ENCODE measurements at regions not wholly inside any gene's neighbourhood (a gene's known extent, or its start where the extent isn't known, plus 50 kb on each side); places are given as distances from the start of the nearest gene placed in this dataset.

GRCh38 chr5:111934511-111934910 lies 177.5 kb upstream of the NREP start:
- H3K36me3 ChIP-seq = no peaks in the 10 kb centered on the region
- peak in 1 of 11 experiments; percentile 19; a peak in 1 of 22 replicates for TF ChIP-seq Cebpa-rat (IDR thresholded peaks at IDR 0.05)
- peaks cover 2 to 22% (median 15%) of the 10 kb centered on the region in 10 experiments; a peak in 17 of 20 replicates for H3K4me1 ChIP-seq
- no peak overlapping the region for H3K27ac ChIP-seq
- H3K27me3 ChIP-seq = no peaks in the 10 kb centered on the region
- no peaks in the 10 kb centered on the region for H4K20me1 ChIP-seq
- H3K9me3 ChIP-seq (replicated peaks in 1 of 11) = peaks cover 0 to 8% (median 0%) of the 10 kb centered on the region in 11 experiments; a peak in 3 of 22 replicates
- H3K9ac ChIP-seq = no peak overlapping the region
- no peak overlapping the region for H3K4me2 ChIP-seq
- H3K4me3 ChIP-seq = no peak overlapping the region

GRCh38 chr5:111933086-111933485 lies 176.1 kb upstream of the NREP start:
- Histone ChIP-seq H3K4me3 (no peak overlapping the region), H3K9ac (no peak overlapping the region), H3K27ac (no peak overlapping the region), H4K20me1 (no peaks in the 10 kb centered on the region), H3K9me3 (replicated peaks in 1 of 11) (peaks cover 0 to 8% (median 0%) of the 10 kb centered on the region in 11 experiments; a peak in 3 of 22 replicates), H3K36me3 (no peaks in the 10 kb centered on the region), H3K27me3 (no peaks in the 10 kb centered on the region), H3K4me1 (peaks cover 16 to 37% (median 29%) of the 10 kb centered on the region in 10 experiments), H3K4me2 (no peak overlapping the region)
- TF ChIP-seq Cebpa-rat (IDR thresholded peaks at IDR 0.05) = no peak

GRCh38 chr5:111932628-111933027 lies 175.6 kb upstream of the NREP start:
- no peaks in the 10 kb centered on the region for H4K20me1 ChIP-seq

GRCh38 chr5:111932199-111932598 lies 175.2 kb upstream of the NREP start:
- Histone ChIP-seq H4K20me1 (no peaks in the 10 kb centered on the region), H3K9me3 (replicated peaks in 1 of 11) (peaks cover 0 to 8% (median 0%) of the 10 kb centered on the region in 11 experiments; a peak in 3 of 22 replicates), H3K4me2 (no peak overlapping the region), H3K4me3 (no peak overlapping the region), H3K36me3 (no peaks in the 10 kb centered on the region), H3K27ac (no peak overlapping the region), H3K9ac (no peak overlapping the region), H3K27me3 (no peaks in the 10 kb centered on the region), H3K4me1 (peaks cover 25 to 46% (median 38%) of the 10 kb centered on the region in 10 experiments)
- TF ChIP-seq Cebpa-rat (IDR thresholded peaks at IDR 0.05) = no peak

More at GRCh38 chr5:111932628-111933027, 175.6 kb upstream of the NREP start:
- Histone ChIP-seq H3K9ac (no peak overlapping the region), H3K4me1 (peaks cover 21 to 41% (median 34%) of the 10 kb centered on the region in 10 experiments), H3K4me2 (no peak overlapping the region), H3K36me3 (no peaks in the 10 kb centered on the region), H3K27me3 (no peaks in the 10 kb centered on the region), H3K27ac (no peak overlapping the region), H3K9me3 (replicated peaks in 1 of 11) (peaks cover 0 to 8% (median 0%) of the 10 kb centered on the region in 11 experiments; a peak in 3 of 22 replicates), H3K4me3 (no peak overlapping the region)
- TF ChIP-seq Cebpa-rat (IDR thresholded peaks at IDR 0.05) = no peak

- Histone ChIP-seq H3K4me3 (no peak overlapping the region), H3K9ac (no peak overlapping the region), H3K4me2 (0 out of 22 replicates have a peak overlapping the region, but pooled peaks of 2 of the 11 experiments have one; percentile 71 to 81), H3K27me3 (no peaks in the 10 kb centered on the region), H3K4me1 (peaks cover 31 to 51% (median 43%) of the 10 kb centered on the region in 10 experiments), H3K9me3 (replicated peaks in 1 of 11) (peaks cover 0 to 8% (median 0%) of the 10 kb centered on the region in 11 experiments; a peak in 3 of 22 replicates), H3K27ac (no peak overlapping the region), H3K36me3 (no peaks in the 10 kb centered on the region), H4K20me1 (no peaks in the 10 kb centered on the region)
- peak in 3 of 11 experiments; percentile 39 to 62 (median 45); a peak in 3 of 22 replicates for TF ChIP-seq Cebpa-rat (IDR thresholded peaks at IDR 0.05)
These were observed 174.7 kb upstream of the NREP start for GRCh38 chr5:111931655-111932054.

GRCh38 chr5:111930905-111931461 lies 174.0 kb upstream of the NREP start:
- Histone ChIP-seq H3K27ac (peak overlapping the region in 2 of 11 experiments; percentile 21 to 27; a peak in 3 of 22 replicates), H3K4me1 (peaks cover 32 to 52% (median 44%) of the 10 kb centered on the region in 10 experiments), H3K36me3 (no peaks in the 10 kb centered on the region), H3K4me2 (peak overlapping the region in 8 of 11 experiments; percentile 54 to 84 (median 66); a peak in 11 of 22 replicates), H3K9ac (no peak overlapping the region), H3K4me3 (no peak overlapping the region), H3K9me3 (replicated peaks in 1 of 11) (peaks cover 0 to 8% (median 0%) of the 10 kb centered on the region in 11 experiments; a peak in 2 of 22 replicates), H4K20me1 (no peaks in the 10 kb centered on the region), H3K27me3 (no peaks in the 10 kb centered on the region)
- TF ChIP-seq Cebpa-rat (IDR thresholded peaks at IDR 0.05) = no peak

GRCh38 chr5:111930449-111930848 lies 173.5 kb upstream of the NREP start:
- no peaks in the 10 kb centered on the region for H4K20me1 ChIP-seq
- no peaks in the 10 kb centered on the region for H3K27me3 ChIP-seq
- peaks cover 32 to 52% (median 44%) of the 10 kb centered on the region in 10 experiments for H3K4me1 ChIP-seq
- peak overlapping the region in 2 of 11 experiments; percentile 21 to 27; a peak in 3 of 22 replicates for H3K27ac ChIP-seq
- H3K4me3 ChIP-seq = no peak overlapping the region
- no peaks in the 10 kb centered on the region for H3K36me3 ChIP-seq
- H3K9me3 ChIP-seq (replicated peaks in 1 of 11) = 0 out of 22 replicates have a peak, but pooled peaks cover 0 to 8% (median 0%) of the 10 kb centered on the region in 11 experiments
- H3K4me2 ChIP-seq = peak overlapping the region in 10 of 11 experiments; percentile 6 to 84 (median 66); a peak in 16 of 22 replicates
- TF ChIP-seq Cebpa-rat (IDR thresholded peaks at IDR 0.05) = no peak
- no peak overlapping the region for H3K9ac ChIP-seq

GRCh38 chr5:111929867-111930266 lies 172.9 kb upstream of the NREP start:
- H3K4me3 ChIP-seq = no peak overlapping the region
- peak in 8 of 11 experiments; percentile 21 to 65 (median 34); a peak in 5 of 22 replicates for TF ChIP-seq Cebpa-rat (IDR thresholded peaks at IDR 0.05)
- H3K27me3 ChIP-seq = no peaks in the 10 kb centered on the region
- H3K27ac ChIP-seq = peak overlapping the region in 3 of 11 experiments; percentile 21 to 27 (median 26); a peak in 4 of 22 replicates
- H3K4me2 ChIP-seq = peak overlapping the region; percentile 6 to 84 (median 65); a peak in 17 of 22 replicates
- H4K20me1 ChIP-seq = no peaks in the 10 kb centered on the region
- peaks cover 32 to 52% (median 44%) of the 10 kb centered on the region in 10 experiments for H3K4me1 ChIP-seq
- H3K36me3 ChIP-seq = no peaks in the 10 kb centered on the region
- no peak overlapping the region for H3K9ac ChIP-seq
- H3K9me3 ChIP-seq (replicated peaks in 1 of 11) = peaks cover 0 to 5% (median 0%) of the 10 kb centered on the region in 11 experiments; a peak in 1 of 22 replicates

GRCh38 chr5:111929261-111929660 lies 172.3 kb upstream of the NREP start:
- Histone ChIP-seq H3K36me3 (no peaks in the 10 kb centered on the region), H3K4me3 (no peak overlapping the region), H3K9ac (no peak overlapping the region), H3K27ac (peak overlapping the region in 2 of 11 experiments; percentile 26 to 27; a peak in 1 of 22 replicates), H3K9me3 (replicated peaks in 1 of 11) (peaks cover 0 to 5% (median 0%) of the 10 kb centered on the region in 11 experiments; a peak in 1 of 22 replicates), H3K4me1 (peaks cover 32 to 52% (median 44%) of the 10 kb centered on the region in 10 experiments), H3K4me2 (peak overlapping the region in 10 of 11 experiments; percentile 6 to 84 (median 66); a peak in 19 of 22 replicates), H3K27me3 (no peaks in the 10 kb centered on the region), H4K20me1 (no peaks in the 10 kb centered on the region)
- TF ChIP-seq Cebpa-rat (IDR thresholded peaks at IDR 0.05) = no peak
